ENCODE measurements at regions not wholly inside any gene's neighbourhood (a gene's known extent, or its start where the extent isn't known, plus 50 kb on each side); places are given as distances from the start of the nearest gene placed in this dataset.

DNA sequence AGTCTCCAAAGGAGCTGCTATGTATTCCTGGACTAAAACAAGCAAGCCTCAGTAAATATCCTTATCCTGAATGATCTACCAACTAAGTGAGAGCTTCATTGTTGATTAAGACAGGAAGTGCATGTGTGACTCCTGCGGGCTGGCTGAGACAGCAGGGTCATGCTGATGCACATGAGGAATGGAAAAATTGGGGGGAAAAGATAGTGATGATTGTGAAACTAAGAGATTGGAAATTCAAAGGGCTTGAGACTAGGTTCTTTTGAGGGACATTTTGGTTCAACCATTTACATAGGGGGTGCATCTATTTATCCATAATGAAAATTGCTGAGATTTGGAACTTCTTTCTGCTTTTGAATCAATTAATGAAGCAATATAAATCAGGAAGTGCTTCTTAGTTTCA is 61.1 kb upstream of the C1QTNF7 start:
- no peak for DNase-seq (ENCODE audit: low read depth, low spot score)

GRCh38 chr4:15368856-15369255 is 59.0 kb upstream of the C1QTNF7 start:
- DNase-seq (ENCODE audit: low read depth, low spot score) = peak; percentile 69

DNA sequence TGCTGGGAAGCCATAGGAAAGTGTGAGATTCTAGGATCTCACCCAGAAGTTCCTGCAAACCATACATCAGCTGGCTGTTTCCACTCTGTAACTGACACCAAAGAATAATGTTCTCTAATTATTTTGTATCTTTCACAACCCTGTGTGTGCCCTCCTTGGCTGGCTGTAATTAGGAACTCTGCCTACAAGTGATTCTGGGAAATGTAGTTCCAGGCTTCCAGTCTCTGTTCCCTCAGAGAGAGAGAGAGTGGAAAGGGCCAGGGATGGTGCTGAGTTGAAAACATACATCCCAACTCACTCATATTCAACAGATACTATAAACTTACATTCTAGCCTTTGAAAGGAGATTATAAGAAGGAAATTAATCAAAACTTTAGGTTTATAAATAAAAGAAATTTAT is 57.5 kb upstream of the C1QTNF7 start:
- no peak for DNase-seq (ENCODE audit: low read depth, low spot score)

DNA sequence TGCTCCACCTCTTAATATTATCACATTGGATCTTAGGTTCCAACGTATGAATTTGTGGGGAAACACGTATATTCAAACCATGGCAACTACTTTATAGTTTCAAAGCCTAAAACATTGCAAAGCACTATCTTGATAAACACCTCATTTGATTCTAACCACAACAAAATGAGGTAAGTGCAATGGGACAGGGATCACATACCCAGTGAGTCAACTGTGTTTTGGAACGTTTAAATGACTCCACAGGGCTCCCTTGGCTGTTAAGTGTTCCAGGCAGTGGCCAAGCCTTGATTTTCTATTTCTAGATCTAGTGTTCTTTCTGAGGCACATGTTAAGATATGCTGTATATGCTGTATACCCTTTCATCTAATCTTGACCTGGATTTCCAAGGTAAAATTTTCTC is 54.5 kb upstream of the C1QTNF7 start:
- peak; percentile 38 for DNase-seq (ENCODE audit: low read depth, low spot score)

DNA sequence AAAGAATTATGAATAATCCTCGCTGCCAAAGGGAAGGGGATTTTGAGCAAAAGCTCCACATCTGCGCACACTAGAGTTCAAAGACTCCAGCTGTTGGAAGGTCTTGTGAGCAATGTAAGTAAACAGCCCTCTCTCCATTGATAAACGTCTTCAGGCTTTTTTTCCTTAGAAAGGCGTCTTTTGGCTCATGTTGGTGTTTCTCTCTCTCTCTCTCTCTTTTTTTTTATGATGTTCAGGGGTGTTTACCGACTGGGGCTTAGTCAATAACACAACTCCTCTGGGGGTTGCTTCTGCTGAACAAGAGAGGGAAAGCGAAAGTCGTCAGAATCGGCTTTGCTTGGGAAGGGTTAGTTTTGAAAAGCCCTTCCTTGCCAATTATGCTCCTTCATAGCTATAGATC is 53.2 kb upstream of the C1QTNF7 start:
- DNase-seq (ENCODE audit: low read depth, low spot score) = no peak

DNA sequence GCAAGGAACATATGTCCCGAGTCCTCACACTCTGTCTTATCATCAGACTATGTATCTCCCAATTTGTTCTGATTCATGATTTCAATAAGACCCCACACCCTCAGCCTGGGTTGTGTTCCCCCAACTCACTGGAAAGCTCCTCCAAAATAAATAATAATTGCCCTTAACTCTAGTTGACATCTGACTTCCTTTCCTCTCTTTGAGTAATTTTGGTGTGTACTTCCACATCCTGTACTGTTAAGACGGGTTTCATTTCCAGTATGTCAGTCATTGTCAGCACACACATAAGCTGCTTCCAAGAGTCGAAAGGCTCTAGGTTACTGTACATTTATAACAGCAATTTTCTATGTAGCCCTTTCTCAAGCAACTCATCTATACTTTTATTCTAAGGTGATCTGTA is 52.2 kb upstream of the C1QTNF7 start:
- no peak for DNase-seq (ENCODE audit: low read depth, low spot score)

GRCh38 chr4:15376145-15376544 is 51.7 kb upstream of the C1QTNF7 start:
- no peak for DNase-seq (ENCODE audit: low read depth, low spot score)

DNA sequence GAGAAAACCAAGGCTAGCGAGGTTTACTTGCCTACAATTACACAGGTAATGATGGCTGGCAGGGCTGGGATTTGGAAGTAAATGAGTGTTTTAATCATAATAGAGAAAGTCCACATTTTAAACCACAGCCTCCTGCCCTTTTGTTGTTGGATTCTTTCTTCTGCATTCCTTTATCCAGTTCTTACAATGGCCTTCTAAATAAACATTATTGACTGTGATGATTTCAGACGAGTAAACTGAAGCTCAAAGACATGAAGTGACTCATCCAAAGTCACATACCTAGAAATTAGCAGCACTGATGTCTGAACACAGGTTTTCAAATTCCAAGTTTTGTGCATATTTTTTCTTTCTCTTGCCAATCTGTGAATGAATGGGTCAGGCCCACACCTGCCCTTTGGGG is 51.2 kb upstream of the C1QTNF7 start:
- DNase-seq (ENCODE audit: low read depth, low spot score) = peak; percentile 61
